Neural cell (in vitro differentiated cells): ENCODE measurements at regions not wholly inside any gene's neighbourhood (a gene's known extent, or its start where the extent isn't known, plus 50 kb on each side); places are given as distances from the start of the nearest gene placed in this dataset.

Source experiments
- RAD21 ChIP-seq: fragments of 450-650 bp; conservative IDR thresholded peaks from 2 replicates; pipeline ENCODE4 v1.6.1; 2014; ENCODE audit warnings: antibody characterized with exemption, mild to moderate bottlenecking, moderate library complexity
- SMC3 ChIP-seq: fragments of 450-650 bp; conservative IDR thresholded peaks from 2 replicates; pipeline ENCODE4 v1.6.1; 2014; ENCODE audit warnings: antibody characterized with exemption, mild to moderate bottlenecking, moderate library complexity; ENCODE audit not compliant: poor library complexity

DNA sequence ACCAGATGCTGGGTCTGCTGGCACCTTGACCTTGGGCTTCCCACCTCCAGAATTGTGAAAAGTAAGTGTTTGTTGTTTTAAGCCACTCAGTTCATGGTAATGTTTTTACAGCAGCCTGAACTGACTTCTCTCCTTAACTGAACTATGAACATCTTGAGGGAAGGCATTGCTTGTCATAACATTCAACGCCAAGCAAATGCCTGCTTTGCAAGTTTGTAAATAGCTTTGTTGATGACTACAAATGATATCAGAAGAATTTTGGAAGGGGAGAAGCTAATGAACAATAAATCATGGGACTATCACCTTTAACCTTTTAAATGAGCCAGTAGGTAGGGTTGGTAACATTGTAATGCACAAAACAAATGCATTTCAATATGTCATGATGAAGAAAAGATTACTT, 402.4 kb upstream of the ADARB2 start:
- TF ChIP-seq RAD21, result no peak
- no peak for TF ChIP-seq SMC3
